Kidney epithelial cell (primary cell): ENCODE measurements at regions not wholly inside any gene's neighbourhood (a gene's known extent, or its start where the extent isn't known, plus 50 kb on each side); places are given as distances from the start of the nearest gene placed in this dataset.

Experiments
- DNase-seq: peaks from one replicate; pipeline ENCODE4 v3.0.0-alpha.2; 2010; ENCODE audit warnings: low read depth
- H3K27me3 ChIP-seq: 2 replicates; pipeline ENCODE4 v1.6.0; 2011; ENCODE audit warnings: low read length; ENCODE audit not compliant: control insufficient read depth, insufficient read depth
- H3K36me3 ChIP-seq: 2 replicates; pipeline ENCODE4 v1.5.1; 2011; ENCODE audit warnings: low read length; ENCODE audit not compliant: control insufficient read depth, insufficient read depth
- H3K4me3 ChIP-seq: 2 replicates; pipeline ENCODE4 v1.5.1; 2011; ENCODE audit warnings: low read depth, mild to moderate bottlenecking, control low read depth, low read length
- CTCF ChIP-seq: IDR thresholded peaks from 2 replicates; pipeline ENCODE4 v1.5.1; 2011; ENCODE audit warnings: mild to moderate bottlenecking, moderate library complexity, low read length, control low read depth, inconsistent platforms; ENCODE audit not compliant: insufficient read depth, poor library complexity, severe bottlenecking

- Histone ChIP-seq H3K36me3 (no peaks in the 10 kb centered on the region), H3K4me3 (no peak overlapping the region), H3K27me3 (no peaks in the 10 kb centered on the region)
- DNase-seq, result no peak
- no peak for TF ChIP-seq CTCF
These were observed 317.8 kb upstream of the ATP10B start for GRCh38 chr5:161169776-161170175.

- no peaks in the 10 kb centered on the region for H3K36me3 ChIP-seq
- TF ChIP-seq CTCF, result no peak
- H3K27me3 ChIP-seq, result no peaks in the 10 kb centered on the region
- H3K4me3 ChIP-seq, result no peak overlapping the region
- no peak for DNase-seq
These were observed 315.2 kb upstream of the ATP10B start for GRCh38 chr5:161167016-161167767.

- H3K4me3 ChIP-seq, result no peak overlapping the region
- no peak for TF ChIP-seq CTCF
- no peaks in the 10 kb centered on the region for H3K36me3 ChIP-seq
- no peak for DNase-seq
- no peaks in the 10 kb centered on the region for H3K27me3 ChIP-seq
These were observed 314.1 kb upstream of the ATP10B start for GRCh38 chr5:161165998-161166660.

- TF ChIP-seq CTCF, result no peak
- DNase-seq, result no peak
- H3K27me3 ChIP-seq, result no peaks in the 10 kb centered on the region
These were observed 305.9 kb upstream of the ATP10B start for GRCh38 chr5:161157925-161158324.

GRCh38 chr5:161155451-161155850 lies 303.4 kb upstream of the ATP10B start:
- no peak for TF ChIP-seq CTCF
- H3K27me3 ChIP-seq, result no peaks in the 10 kb centered on the region
- DNase-seq, result no peak
- no peak overlapping the region for H3K4me3 ChIP-seq
- no peaks in the 10 kb centered on the region for H3K36me3 ChIP-seq

More at GRCh38 chr5:161157925-161158324, 305.9 kb upstream of the ATP10B start:
- no peak overlapping the region for H3K4me3 ChIP-seq
- H3K36me3 ChIP-seq, result no peaks in the 10 kb centered on the region
